CD14-positive monocyte (primary cell): ENCODE measurements at regions not wholly inside any gene's neighbourhood (a gene's known extent, or its start where the extent isn't known, plus 50 kb on each side); places are given as distances from the start of the nearest gene placed in this dataset.
A peak's percentile ranks its signal among the peaks of the same experiment; 100 is the strongest.
"Not testable (repeated sequence)": the region's sequence is repeated elsewhere in the genome, so short reads cannot be mapped to it uniquely, and the experiment has no call there.

Experiments
- DNase-seq, 3 donors: peaks; one replicate each; pipeline ENCODE4 v3.0.0-alpha.2; 2011 to 2022
- H2AFZ ChIP-seq: 2 replicates; pipeline ENCODE4 v1.6.0; 2012; ENCODE audit warnings: mild to moderate bottlenecking, low read depth, low read length, inconsistent platforms; ENCODE audit not compliant: insufficient read depth, poor library complexity, severe bottlenecking
- H3K27ac ChIP-seq, 2 donors: 1 replicate in 1 of 2; 2 replicates in 1 of 2; pipeline ENCODE4 v1.5.1; 2012 to 2013; ENCODE audit warnings: low read length in 2 of 2, control low read depth in 1 of 2, inconsistent platforms in 1 of 2, low read depth in 1 of 2, mild to moderate bottlenecking in 1 of 2
- H3K27me3 ChIP-seq, 2 donors: one replicate each; pipeline versions ENCODE4 v1.6.0 to v1.6.1; 2011 to 2013; ENCODE audit warnings: low read length in 2 of 2; ENCODE audit not compliant: control insufficient read depth in 2 of 2, insufficient read depth in 2 of 2
- H3K36me3 ChIP-seq, 2 donors: replicated peaks in 1 of 2; 1 replicate in 1 of 2; 2 replicates in 1 of 2; pipeline versions ENCODE4 v1.5.1 to v1.6.1; 2012 to 2013; ENCODE audit warnings: low read length in 2 of 2, control low read depth in 1 of 2, inconsistent platforms in 1 of 2, mild to moderate bottlenecking in 1 of 2; ENCODE audit not compliant: insufficient read depth in 2 of 2, control insufficient read depth in 1 of 2
- H3K4me1 ChIP-seq, 2 donors: 1 replicate in 1 of 2; 2 replicates in 1 of 2; pipeline versions ENCODE4 v1.5.1 to v1.6.1; 2012 to 2013; ENCODE audit warnings: low read length in 2 of 2, control low read depth in 1 of 2, inconsistent platforms in 1 of 2, mild to moderate bottlenecking in 1 of 2, moderate library complexity in 1 of 2; ENCODE audit not compliant: insufficient read depth in 2 of 2, control insufficient read depth in 1 of 2
- H3K4me2 ChIP-seq: replicated peaks from 2 replicates; pipeline ENCODE3; 2012; ENCODE audit warnings: low read length, moderate library complexity, mild to moderate bottlenecking; ENCODE audit not compliant: poor library complexity, severe bottlenecking; ENCODE audit errors: extremely low read depth
- H3K4me3 ChIP-seq, 3 experiments: fragments of 200-600 bp in 1 of 3; sonication (generic) in 1 of 3; replicated peaks in 1 of 3; 1 replicate in 2 of 3; 2 replicates in 1 of 3; pipeline ENCODE4 v1.5.1; 2011 to 2013; ENCODE audit warnings: low read length in 3 of 3, mild to moderate bottlenecking in 3 of 3, control low read depth in 2 of 3, low read depth in 2 of 3, inconsistent platforms in 1 of 3, moderate library complexity in 1 of 3
- H3K79me2 ChIP-seq: 2 replicates; pipeline ENCODE4 v1.6.0; 2012; ENCODE audit warnings: mild to moderate bottlenecking, control low read depth, inconsistent platforms, low read length, moderate library complexity; ENCODE audit not compliant: insufficient read depth
- H3K9ac ChIP-seq: 2 replicates; pipeline ENCODE4 v1.6.0; 2017; ENCODE audit warnings: low read length, mild to moderate bottlenecking; ENCODE audit not compliant: insufficient read depth, poor library complexity, severe bottlenecking
- H3K9me3 ChIP-seq, 2 donors: replicated peaks in 1 of 2; 1 replicate in 1 of 2; 2 replicates in 1 of 2; pipeline versions ENCODE4 v1.5.1 to v1.6.1; 2012 to 2013; ENCODE audit warnings: low read length in 2 of 2, control low read depth in 1 of 2; ENCODE audit not compliant: control insufficient read depth in 1 of 2, insufficient read depth in 1 of 2
- H4K20me1 ChIP-seq: 2 replicates; pipeline ENCODE4 v1.6.0; 2012; ENCODE audit warnings: mild to moderate bottlenecking, low read length, control low read depth, moderate library complexity; ENCODE audit not compliant: insufficient read depth
- H3K27ac Mint-ChIP-seq, 7 donors: one replicate each; pipeline ENCODE4 v1.8.0; 2020; ENCODE audit warnings: mild to moderate bottlenecking in 7 of 7, mixed read lengths in 7 of 7, moderate library complexity in 6 of 7, inconsistent platforms in 2 of 7
- H3K27me3 Mint-ChIP-seq, 3 donors: one replicate each; pipeline ENCODE4 v1.8.0; 2021 to 2022; ENCODE audit warnings: low read depth in 3 of 3, mild to moderate bottlenecking in 3 of 3, mixed read lengths in 3 of 3, moderate library complexity in 3 of 3, inconsistent platforms in 1 of 3
- H3K36me3 Mint-ChIP-seq, 2 donors: one replicate each; pipeline ENCODE4 v1.8.0; 2020; ENCODE audit warnings: mixed read lengths in 2 of 2, inconsistent platforms in 1 of 2, mild to moderate bottlenecking in 1 of 2
- H3K4me1 Mint-ChIP-seq: one replicate; pipeline ENCODE4 v1.8.0; 2020; ENCODE audit warnings: mild to moderate bottlenecking, mixed read lengths
- H3K4me3 Mint-ChIP-seq, 2 donors: one replicate each; pipeline ENCODE4 v1.8.0; 2020; ENCODE audit warnings: mild to moderate bottlenecking in 2 of 2, mixed read lengths in 2 of 2, moderate library complexity in 1 of 2
- H3K9me3 Mint-ChIP-seq, 7 donors: one replicate each; pipeline ENCODE4 v1.8.0; 2020 to 2022; ENCODE audit warnings: mixed read lengths in 7 of 7, mild to moderate bottlenecking in 6 of 7, moderate library complexity in 6 of 7, inconsistent platforms in 2 of 7
- WGBS: methylation state at CpG from one replicate; pipeline ENCODE4 v1.1.5; 2013; ENCODE audit warnings: missing lambda C conversion rate; ENCODE audit not compliant: insufficient coverage; 5-methylcytosine and 5-hydroxymethylcytosine counted together
- intact Hi-C, 2 donors: fragments of 100-400 bp; cut with micrococcal nuclease; formaldehyde crosslinking; loops; one replicate each; pipeline versions ENCODE4 v1.15.0 to v1.15.1; 2023

DNA sequence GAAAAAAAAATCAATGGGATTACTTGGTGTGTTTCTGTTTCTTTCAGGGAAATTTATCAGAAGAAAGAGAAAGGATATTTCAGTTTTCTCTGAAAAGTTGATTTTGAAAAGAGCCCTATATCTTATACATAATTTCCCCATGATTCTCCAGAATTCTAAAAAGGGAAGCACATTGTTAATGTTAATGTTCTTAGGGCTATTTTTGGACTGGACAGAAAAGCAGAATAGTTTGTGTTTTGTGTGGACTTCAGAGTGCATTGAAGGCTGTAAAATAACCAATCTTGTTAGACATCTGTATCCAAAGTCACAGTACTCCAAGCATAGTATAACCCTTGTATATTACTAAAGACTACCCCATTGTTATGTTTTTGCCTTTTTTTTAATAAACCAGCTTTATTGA is 130.3 kb downstream of the SEPTIN7 start:
- H3K27me3 Mint-ChIP-seq: not testable (repeated sequence)

DNA sequence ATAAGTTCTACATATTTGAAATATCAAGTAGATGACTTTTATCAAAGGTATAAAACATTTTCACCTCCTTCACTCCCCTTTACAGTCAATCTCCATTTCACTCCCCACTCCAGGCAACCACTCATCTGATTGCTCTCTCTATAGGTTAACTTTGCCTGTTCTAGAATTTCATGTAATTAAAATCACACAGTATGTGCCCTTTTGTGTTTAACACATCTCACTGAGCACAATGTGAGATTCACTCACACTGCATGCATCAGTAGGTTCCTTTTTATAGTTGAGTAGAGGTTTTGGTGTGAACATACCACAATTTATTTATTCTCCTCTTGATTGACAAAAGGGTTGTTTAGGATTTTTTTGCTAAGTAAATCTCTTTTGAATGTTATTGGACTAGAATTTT is 130.7 kb downstream of the SEPTIN7 start:
- H3K27ac Mint-ChIP-seq, H3K9me3 ChIP-seq, intact Hi-C loops, H2AFZ ChIP-seq, H3K36me3 Mint-ChIP-seq, H3K4me1 Mint-ChIP-seq, DNase-seq, H3K27me3 Mint-ChIP-seq, H3K9ac ChIP-seq, H3K4me1 ChIP-seq, H3K4me3 ChIP-seq, H3K27me3 ChIP-seq, H3K27ac ChIP-seq, H3K36me3 ChIP-seq, H3K79me2 ChIP-seq, H3K4me2 ChIP-seq, H3K9me3 Mint-ChIP-seq, H4K20me1 ChIP-seq, H3K4me3 Mint-ChIP-seq: not testable (repeated sequence)

More for the DNA sequence above, 130.3 kb downstream of the SEPTIN7 start:
- H3K27ac ChIP-seq, H3K27me3 ChIP-seq, H3K4me3 ChIP-seq, H3K27ac Mint-ChIP-seq, H3K36me3 Mint-ChIP-seq, H3K9ac ChIP-seq, H3K9me3 ChIP-seq, H3K9me3 Mint-ChIP-seq, H3K4me1 ChIP-seq, intact Hi-C loops, H4K20me1 ChIP-seq, H3K4me2 ChIP-seq, H2AFZ ChIP-seq, H3K79me2 ChIP-seq, H3K36me3 ChIP-seq, H3K4me1 Mint-ChIP-seq, DNase-seq, H3K4me3 Mint-ChIP-seq: not testable (repeated sequence)

DNA sequence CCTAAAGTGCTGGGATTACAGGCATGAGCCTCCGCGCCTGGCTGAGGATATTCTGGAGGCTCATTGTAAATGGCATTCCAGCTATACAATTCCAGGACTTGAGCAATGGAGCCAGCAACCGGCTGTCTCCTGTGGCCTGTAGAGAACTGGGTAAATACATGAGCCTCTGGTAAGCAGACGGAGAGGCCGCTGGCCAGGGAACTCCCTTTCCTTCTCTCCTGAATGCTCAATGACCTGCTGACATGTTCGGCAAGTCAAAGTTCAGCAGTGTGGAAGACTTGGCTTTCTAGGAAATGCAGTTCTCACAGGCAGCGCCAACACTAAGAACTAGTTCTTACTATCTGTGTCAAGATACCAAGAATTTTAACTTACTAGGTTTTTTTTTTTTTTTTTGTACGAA is 139.8 kb downstream of the SEPTIN7 start:
- H3K36me3 Mint-ChIP-seq, H3K36me3 ChIP-seq, H3K27me3 Mint-ChIP-seq, H3K27ac Mint-ChIP-seq, DNase-seq, H3K27ac ChIP-seq, H3K27me3 ChIP-seq, H3K4me1 ChIP-seq, H3K4me1 Mint-ChIP-seq, H4K20me1 ChIP-seq, H3K4me2 ChIP-seq, H3K4me3 ChIP-seq, H3K9me3 ChIP-seq, H3K9me3 Mint-ChIP-seq, H3K9ac ChIP-seq, H2AFZ ChIP-seq, H3K79me2 ChIP-seq, H3K4me3 Mint-ChIP-seq, intact Hi-C loops: not testable (repeated sequence)
- WGBS: 100% methylated on average over 2 of the region's 8 CpGs

DNA sequence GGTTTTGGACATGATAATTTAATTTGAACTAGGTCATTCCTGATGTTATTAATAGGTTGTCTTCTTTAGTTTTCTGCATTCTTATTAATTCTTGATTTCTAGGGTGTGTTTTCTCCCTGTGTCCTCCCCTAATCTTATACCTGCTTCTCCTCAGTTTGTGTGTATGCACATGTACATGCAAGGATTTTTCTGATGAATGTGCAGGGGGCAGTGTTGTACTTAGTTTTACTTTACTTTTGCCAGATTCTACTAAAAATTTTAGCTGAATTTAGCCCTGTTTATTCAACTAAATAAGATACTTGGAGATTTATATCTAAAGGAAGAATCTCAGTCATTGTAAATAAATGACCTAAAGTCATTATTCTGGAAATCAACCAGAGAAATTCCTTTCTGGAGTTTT is 144.8 kb downstream of the SEPTIN7 start:
- H3K36me3 ChIP-seq, H3K27ac Mint-ChIP-seq, H3K79me2 ChIP-seq, H3K4me3 ChIP-seq, H3K4me3 Mint-ChIP-seq, intact Hi-C loops, H4K20me1 ChIP-seq, H3K4me1 ChIP-seq, H3K9me3 Mint-ChIP-seq, DNase-seq, H3K4me2 ChIP-seq, H2AFZ ChIP-seq, H3K36me3 Mint-ChIP-seq, H3K27me3 Mint-ChIP-seq, H3K27me3 ChIP-seq, H3K9me3 ChIP-seq, H3K27ac ChIP-seq, H3K4me1 Mint-ChIP-seq, H3K9ac ChIP-seq: not testable (repeated sequence)

DNA sequence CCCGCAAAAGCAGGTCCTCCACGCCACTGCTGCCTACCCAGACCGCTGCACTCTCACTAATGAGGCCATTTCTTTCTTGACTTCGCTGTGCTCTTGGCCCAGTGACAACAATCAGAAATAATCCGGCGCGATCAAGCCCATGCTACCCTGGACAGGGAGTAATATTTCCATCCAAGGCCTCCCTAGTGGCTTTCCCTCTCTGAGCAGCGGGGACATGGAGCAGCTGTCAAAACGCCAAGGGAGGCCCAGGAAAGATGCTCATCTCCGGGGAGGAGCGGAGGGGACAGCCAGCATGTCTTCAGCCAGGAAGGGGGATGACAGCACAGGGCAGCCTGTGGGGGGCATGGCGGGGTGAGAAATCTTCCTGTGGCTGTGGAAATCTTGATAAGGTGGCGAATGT is 154.9 kb downstream of the SEPTIN7 start:
- H3K27me3 Mint-ChIP-seq, DNase-seq, H4K20me1 ChIP-seq, H3K9ac ChIP-seq, H3K4me2 ChIP-seq, H3K9me3 ChIP-seq, H3K9me3 Mint-ChIP-seq, H3K36me3 ChIP-seq, H3K27ac ChIP-seq, H2AFZ ChIP-seq, intact Hi-C loops, H3K4me3 Mint-ChIP-seq, H3K4me1 Mint-ChIP-seq, H3K27me3 ChIP-seq, H3K4me1 ChIP-seq, H3K79me2 ChIP-seq, H3K4me3 ChIP-seq, H3K36me3 Mint-ChIP-seq: not testable (repeated sequence)
- 97% methylated on average over 12 of the region's 13 CpGs for WGBS
- H3K27ac Mint-ChIP-seq: peak overlapping the region in 1 of 7 donors; percentile 3
